Endothelial cell (in vitro differentiated cells): ENCODE measurements at regions not wholly inside any gene's neighbourhood (a gene's known extent, or its start where the extent isn't known, plus 50 kb on each side); places are given as distances from the start of the nearest gene placed in this dataset.

Experiments used
- DNase-seq: peaks from one replicate; pipeline ENCODE4 v3.0.0; 2021; ENCODE audit warnings: low spot score
- H3K27ac Mint-ChIP-seq: one replicate; pipeline ENCODE4 v1.8.0; 2021; ENCODE audit warnings: mixed read lengths, inconsistent platforms; ENCODE audit not compliant: unreplicated experiment
- H3K27me3 Mint-ChIP-seq: one replicate; pipeline ENCODE4 v1.8.0; 2021; ENCODE audit warnings: mild to moderate bottlenecking, moderate library complexity, mixed read lengths, inconsistent platforms; ENCODE audit not compliant: unreplicated experiment
- H3K36me3 Mint-ChIP-seq: one replicate; pipeline ENCODE4 v1.8.0; 2021; ENCODE audit warnings: mild to moderate bottlenecking, low read depth, mixed read lengths, inconsistent platforms; ENCODE audit not compliant: unreplicated experiment
- H3K4me1 Mint-ChIP-seq: one replicate; pipeline ENCODE4 v1.8.0; 2021; ENCODE audit warnings: mild to moderate bottlenecking, mixed read lengths, inconsistent platforms; ENCODE audit not compliant: unreplicated experiment
- H3K4me3 Mint-ChIP-seq: one replicate; pipeline ENCODE4 v1.8.0; 2021; ENCODE audit warnings: mild to moderate bottlenecking, mixed read lengths, inconsistent platforms; ENCODE audit not compliant: unreplicated experiment
- H3K9me3 Mint-ChIP-seq: one replicate; pipeline ENCODE4 v1.8.0; 2021; ENCODE audit warnings: mixed read lengths, inconsistent platforms; ENCODE audit not compliant: unreplicated experiment
- CTCF ChIP-seq: fragments of 200-600 bp; sonication (generic); IDR thresholded peaks from one replicate; pipeline ENCODE4 v1.5.0; 2021; ENCODE audit warnings: antibody characterized with exemption; ENCODE audit not compliant: unreplicated experiment

DNA sequence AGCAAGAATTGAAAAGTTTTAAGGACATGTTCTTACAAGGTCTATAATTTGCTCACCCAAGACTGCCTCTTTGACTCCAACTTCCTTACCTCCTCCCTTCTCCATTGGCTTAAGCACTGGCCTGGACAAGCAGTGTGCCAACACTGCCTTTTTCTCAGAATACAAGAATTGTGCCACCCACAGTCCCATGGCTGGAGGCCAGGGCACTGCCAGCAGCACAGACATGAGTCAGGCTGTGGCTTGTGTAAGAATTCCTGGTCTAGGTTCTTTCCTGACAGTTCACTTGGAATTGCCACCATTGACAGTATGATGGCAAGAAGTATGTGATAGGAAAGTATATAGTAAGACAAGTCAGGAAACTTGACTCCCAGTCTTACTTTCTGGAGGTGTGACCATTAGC, 202.7 kb upstream of the MARCKS start:
- H3K9me3 Mint-ChIP-seq, result no peaks in the 10 kb centered on the region
- H3K27ac Mint-ChIP-seq, result no peak overlapping the region
- no peaks in the 10 kb centered on the region for H3K36me3 Mint-ChIP-seq
- peaks cover 2% of the 10 kb centered on the region for H3K27me3 Mint-ChIP-seq
- TF ChIP-seq CTCF, result no peak
- peaks cover 4% of the 10 kb centered on the region for H3K4me1 Mint-ChIP-seq
- DNase-seq, result no peak
- no peak overlapping the region for H3K4me3 Mint-ChIP-seq

DNA sequence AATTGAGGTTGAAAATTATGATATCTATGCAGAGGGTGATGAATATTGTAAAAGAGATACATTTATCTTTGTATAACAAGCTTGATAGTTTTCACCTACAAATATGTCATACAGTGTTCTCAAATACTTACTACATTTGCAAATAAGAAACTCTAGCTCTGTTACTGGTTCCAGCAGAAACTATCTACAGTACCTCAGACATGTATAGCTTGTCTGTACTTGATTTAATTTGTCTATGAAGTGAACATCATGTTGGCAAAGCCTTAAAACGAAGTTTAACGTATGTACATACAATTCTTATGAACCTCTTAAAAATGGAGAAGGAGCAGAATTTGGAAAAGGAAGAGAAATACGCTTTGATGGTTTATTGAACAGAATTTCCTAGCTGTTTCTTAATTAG, 201.4 kb upstream of the MARCKS start:
- Mint-ChIP-seq H3K36me3 (no peaks in the 10 kb centered on the region), H3K4me1 (no peaks in the 10 kb centered on the region), H3K9me3 (no peaks in the 10 kb centered on the region), H3K4me3 (no peak overlapping the region), H3K27ac (no peak overlapping the region), H3K27me3 (no peaks in the 10 kb centered on the region)
- TF ChIP-seq CTCF, result no peak
- DNase-seq, result no peak

DNA sequence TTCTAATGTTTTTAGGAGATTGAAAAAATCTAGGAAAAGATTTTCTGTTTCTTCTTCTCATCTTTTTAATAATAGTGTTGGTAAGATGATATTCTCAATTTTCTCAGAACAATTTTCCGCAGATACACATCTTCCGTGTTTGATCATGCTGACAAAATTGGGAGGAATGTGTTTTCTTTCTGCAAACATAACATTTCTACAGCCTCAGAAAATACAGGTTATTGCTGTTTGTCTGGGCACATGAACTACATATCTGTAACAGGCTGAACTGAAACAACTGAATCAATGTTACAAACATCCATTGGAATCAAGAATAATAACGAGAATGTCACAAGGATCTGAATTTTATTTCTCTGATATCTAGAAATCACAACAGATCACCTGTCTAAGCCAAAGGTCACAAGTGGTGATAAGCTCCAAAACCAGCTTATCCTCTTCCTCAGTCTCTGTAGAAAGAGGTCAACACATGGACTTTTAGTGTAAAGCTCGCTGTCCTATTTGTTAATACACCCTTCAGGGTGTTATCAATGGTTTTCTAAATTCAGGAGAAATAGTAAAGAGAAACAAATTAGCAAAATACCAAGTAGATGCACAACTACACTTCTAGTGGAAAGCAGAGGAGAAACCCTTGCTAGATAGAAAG, 197.3 kb upstream of the MARCKS start:
- Mint-ChIP-seq H3K27me3 (peaks cover 3% of the 10 kb centered on the region), H3K4me1 (peaks cover 11% of the 10 kb centered on the region), H3K9me3 (no peaks in the 10 kb centered on the region), H3K36me3 (no peaks in the 10 kb centered on the region), H3K27ac (no peak overlapping the region), H3K4me3 (no peak overlapping the region)
- DNase-seq, result no peak
- no peak for TF ChIP-seq CTCF

DNA sequence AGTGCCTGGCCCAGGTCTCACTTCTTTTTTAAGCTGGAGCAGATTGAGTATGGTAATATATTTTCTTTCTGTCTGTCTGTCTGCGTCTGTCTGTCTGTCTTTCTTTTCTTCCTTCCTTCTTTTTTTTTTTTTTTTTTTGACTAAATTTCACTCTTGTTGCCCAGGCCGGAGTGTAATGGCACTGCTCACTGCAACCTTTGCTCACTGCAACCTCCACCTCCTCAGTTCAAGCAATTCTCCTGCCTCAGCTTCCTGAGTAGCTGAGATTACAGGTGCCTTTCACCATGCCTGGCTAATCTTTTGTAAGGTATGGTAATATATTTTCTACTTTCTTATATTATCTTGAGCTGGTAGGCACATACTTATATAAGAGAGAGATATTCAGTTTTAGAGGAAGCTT, 196.3 kb upstream of the MARCKS start:
- no peak for TF ChIP-seq CTCF
- Mint-ChIP-seq H3K4me1 (peaks cover 11% of the 10 kb centered on the region), H3K9me3 (no peaks in the 10 kb centered on the region), H3K36me3 (no peaks in the 10 kb centered on the region), H3K27me3 (peaks cover 3% of the 10 kb centered on the region), H3K27ac (no peak overlapping the region), H3K4me3 (no peak overlapping the region)
- DNase-seq, result no peak

DNA sequence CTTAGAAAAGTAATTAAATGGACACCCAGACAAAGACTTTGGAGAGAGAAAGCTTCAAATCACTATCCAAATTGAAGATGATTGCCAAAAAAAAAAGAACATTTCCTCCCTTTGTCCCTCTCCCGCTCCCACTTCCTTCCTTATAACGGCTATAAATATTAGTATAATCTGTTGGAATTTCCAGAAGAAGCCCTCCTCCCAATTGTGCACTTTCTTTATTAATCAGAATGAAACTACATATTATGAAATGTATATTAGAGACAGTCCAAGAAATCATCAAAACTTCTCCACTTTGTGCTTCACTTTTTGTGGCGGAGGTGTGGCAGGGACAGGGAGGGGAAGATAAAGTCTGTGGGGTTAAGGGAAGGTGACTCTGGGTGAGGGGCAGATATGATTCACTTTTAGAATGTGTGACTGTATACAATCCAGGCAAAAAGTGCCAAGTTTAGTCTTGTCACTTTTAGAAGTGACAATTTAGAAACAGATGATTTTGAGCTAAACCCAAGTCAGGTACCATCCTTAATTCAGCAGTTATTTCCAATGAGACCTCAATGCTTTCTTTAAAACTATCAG, 195.0 kb upstream of the MARCKS start:
- Mint-ChIP-seq H3K4me3 (no peak overlapping the region), H3K27me3 (peaks cover 3% of the 10 kb centered on the region), H3K36me3 (no peaks in the 10 kb centered on the region), H3K9me3 (no peaks in the 10 kb centered on the region), H3K4me1 (peaks cover 11% of the 10 kb centered on the region), H3K27ac (no peak overlapping the region)
- no peak for TF ChIP-seq CTCF
- no peak for DNase-seq
